ENCODE measurements at regions not wholly inside any gene's neighbourhood (a gene's known extent, or its start where the extent isn't known, plus 50 kb on each side); places are given as distances from the start of the nearest gene placed in this dataset.
"Not testable (repeated sequence)": the region's sequence is repeated elsewhere in the genome, so short reads cannot be mapped to it uniquely, and the experiment has no call there.

DNA sequence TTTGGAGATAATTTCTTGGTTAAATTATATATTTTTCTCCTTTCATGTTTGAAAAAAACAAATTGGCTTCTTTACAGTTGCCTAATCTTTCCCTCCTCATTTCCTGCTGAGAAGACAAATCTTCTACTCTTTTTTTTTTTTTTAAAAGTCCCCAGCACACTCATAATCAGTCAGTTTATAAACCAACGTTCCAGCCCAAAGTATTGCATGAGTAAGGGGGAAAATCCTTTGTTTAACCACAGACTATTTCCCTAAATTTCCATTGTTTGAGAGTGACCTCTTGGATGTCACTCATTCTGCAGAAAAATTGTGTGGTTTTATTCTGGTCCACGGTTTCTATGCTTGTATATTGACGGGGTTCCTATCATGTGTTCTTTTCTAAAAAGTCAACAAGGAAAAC, 55.1 kb upstream of the TLR4 start:
- no peak for DNase-seq (ENCODE audit: low spot score)

GRCh38 chr9:117644932-117645636, 59.1 kb upstream of the TLR4 start:
- no peak for DNase-seq (ENCODE audit: low spot score)

GRCh38 chr9:117644133-117644931, 59.9 kb upstream of the TLR4 start:
- DNase-seq (ENCODE audit: low spot score), result peak; percentile 64

DNA sequence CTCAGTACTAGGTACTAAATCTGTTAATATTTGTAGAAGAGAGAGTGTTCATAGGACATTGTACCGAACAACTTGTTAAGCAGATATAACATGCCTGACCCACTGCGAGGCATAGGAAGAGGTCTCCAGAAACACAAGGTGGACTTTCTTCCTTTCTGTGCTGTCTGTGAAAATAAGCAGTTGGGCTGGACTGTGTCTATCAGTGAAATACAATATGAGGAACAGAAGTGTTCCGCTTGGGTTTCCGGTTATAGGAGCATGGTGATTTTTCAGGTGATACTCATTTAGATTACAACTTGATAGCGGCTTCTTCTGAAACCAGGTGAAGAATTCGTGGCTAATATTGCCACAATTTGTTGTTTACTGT, 60.9 kb upstream of the TLR4 start:
- DNase-seq (ENCODE audit: low spot score), result no peak

- DNase-seq (ENCODE audit: low spot score), result not testable (repeated sequence)
Observed at GRCh38 chr9:117642571-117643287, 61.5 kb upstream of the TLR4 start.

DNA sequence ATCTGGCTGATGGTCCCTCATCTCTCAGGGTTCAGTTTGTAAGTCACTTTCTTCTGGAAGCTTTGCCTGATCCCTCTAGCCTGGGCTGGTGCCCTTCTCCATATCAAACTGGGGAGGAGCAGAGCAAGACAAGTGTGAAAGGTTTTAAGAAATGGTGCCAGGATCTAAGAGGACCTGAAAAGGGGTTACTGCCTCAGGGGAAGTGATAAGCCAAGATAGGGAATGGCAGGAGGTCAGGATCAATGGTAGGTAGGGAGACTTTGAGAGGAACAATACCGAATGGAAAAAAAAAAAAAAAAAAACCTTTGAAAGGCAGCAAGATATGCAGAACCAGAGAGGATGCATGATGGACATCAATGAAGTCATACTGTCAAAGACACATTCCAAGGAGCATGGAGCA, 67.5 kb upstream of the TLR4 start:
- DNase-seq (ENCODE audit: low spot score), result no peak

GRCh38 chr9:117625154-117625553, 79.0 kb upstream of the TLR4 start:
- DNase-seq (ENCODE audit: low spot score), result no peak

GRCh38 chr9:117624106-117624505, 80.1 kb upstream of the TLR4 start:
- no peak for DNase-seq (ENCODE audit: low spot score)

DNA sequence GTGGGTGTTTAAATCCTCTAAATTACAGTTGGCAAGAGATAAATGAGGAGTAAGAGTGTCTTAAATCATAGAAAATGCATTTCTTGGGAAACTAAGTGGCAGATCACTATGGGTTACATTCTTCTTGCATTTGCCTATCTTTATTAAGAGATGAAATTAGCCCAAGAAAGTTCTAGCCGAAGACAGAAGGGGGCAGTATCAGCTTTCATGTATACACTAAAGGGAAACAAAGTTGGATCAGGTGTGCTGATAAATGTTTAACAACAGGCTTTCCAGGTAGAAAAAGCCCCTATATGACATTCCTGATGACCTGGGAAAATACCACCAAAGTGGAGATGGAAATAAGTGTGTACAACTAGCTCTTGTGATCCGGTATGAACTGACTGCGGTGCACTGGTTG, 81.9 kb upstream of the TLR4 start:
- no peak for DNase-seq (ENCODE audit: low spot score)

DNA sequence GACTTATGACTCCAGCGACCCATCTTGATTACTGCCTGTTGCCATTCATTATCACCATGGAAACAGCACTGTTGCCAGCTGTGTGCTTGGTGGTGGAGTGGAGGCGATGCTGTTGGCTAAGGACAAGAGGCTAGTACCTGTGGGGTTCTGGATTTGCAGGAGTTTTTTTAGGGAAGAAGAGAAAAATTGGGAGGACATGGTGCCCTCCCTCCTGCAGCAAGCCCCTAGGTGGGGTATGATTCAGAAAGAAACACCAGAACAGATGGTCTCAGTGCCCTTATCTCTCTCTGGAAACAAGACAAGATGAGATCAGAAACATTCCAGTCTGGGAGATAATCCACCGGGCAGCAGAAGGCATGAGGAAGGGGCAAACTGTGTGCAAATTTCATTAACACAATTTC, 87.8 kb upstream of the TLR4 start:
- no peak for DNase-seq (ENCODE audit: low spot score)

- no peak for DNase-seq (ENCODE audit: low spot score)
Observed at GRCh38 chr9:117612317-117612716, 91.9 kb upstream of the TLR4 start.

DNA sequence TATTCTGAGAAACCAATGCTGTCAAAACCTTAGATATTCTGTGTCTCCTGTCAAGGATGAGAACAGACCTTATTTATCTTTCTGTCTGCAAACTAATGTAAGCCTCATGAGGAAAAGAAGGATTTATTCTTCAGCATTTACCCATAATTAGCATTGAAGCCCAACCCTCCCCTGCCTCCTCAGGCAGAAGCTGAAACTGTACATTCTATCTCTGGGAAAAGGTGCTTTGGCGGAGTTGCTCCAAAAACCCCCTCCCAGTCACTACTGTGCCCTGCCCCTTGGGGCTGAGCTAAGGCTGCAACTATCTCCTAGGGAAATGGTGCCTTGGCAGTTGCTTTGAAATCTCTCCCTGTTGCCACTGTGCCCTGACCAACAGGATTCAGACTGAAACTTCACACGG, 106.2 kb upstream of the TLR4 start:
- no peak for DNase-seq (ENCODE audit: low spot score)

DNA sequence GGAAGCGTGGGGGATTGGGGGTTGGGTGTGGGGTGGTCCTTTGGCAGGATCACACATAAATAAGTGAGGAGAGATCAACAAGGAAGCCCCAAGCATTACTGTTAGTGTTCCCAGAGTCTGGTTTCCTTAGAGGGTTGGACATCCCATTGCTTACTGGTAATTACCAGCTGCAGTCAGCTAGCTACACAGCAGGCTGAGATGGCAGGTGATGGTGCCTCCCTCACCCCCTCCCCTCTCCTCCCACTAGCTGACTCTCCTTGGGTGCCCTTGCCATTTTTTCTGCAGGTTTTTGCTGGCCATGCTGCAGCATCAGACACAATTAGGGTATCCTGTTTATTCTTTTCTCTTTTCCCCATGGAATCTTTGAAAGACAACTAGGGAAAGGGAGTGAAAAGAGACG, 107.5 kb upstream of the TLR4 start:
- DNase-seq (ENCODE audit: low spot score), result no peak

DNA sequence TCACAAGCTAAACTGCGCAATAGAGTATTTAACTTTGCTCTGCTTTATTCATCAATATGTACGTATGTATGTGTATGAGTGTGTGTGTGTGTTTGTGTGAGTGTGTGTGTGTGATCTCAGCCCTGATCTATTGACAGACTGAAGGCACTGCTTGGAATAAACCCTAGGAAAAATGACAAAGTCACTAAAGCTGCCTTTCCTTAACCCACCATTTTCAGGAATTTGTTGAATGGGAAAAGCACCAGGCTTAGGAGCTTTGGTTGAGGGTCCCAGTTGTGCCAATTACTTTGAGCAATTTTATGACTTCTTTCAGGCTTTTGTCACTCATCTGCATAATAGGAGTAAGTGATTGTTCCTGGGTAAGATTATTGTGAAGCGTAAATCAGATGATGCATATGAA, 108.6 kb upstream of the TLR4 start:
- DNase-seq (ENCODE audit: low spot score), result no peak

- no peak for DNase-seq (ENCODE audit: low spot score)
Observed at GRCh38 chr9:117587263-117587662, 116.9 kb upstream of the TLR4 start.

DNA sequence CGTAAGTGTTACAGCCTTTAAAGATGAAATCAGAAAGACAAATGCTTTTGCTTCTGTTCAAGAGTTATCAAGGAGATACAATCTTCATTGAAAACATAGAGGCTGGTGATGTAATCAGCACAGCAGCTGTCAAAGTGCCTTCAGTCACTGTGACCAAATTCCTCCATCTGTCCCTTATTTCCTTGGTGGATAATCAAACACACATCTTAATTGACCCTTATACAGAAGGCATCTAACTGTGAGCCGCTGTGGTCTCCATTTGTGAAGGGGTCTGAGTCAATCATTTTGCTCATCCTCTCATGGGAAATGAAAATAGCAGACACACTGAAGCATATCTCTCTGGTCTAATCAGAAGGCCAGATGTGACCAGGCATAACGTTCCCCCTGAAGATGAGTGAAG, 130.1 kb upstream of the TLR4 start:
- no peak for DNase-seq (ENCODE audit: low spot score)

DNA sequence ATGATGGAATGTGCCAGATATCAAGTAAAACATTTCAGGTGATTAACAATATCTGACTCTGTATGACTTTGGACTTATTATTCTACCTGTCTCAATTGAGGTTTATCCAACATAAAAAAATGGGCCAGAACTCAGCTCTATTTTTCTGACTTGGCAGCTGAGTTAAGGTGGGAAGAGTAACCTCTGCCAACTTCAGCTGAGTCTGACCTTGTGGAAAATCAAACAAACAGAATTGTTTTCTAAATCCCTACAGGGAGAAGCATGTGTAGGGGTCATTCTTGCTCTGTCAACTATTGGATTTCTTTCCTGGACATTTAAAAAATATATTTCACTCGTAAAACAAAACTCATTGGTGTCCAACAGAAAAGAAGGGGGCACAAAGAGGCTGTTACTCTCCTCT, 139.4 kb upstream of the TLR4 start:
- no peak for DNase-seq (ENCODE audit: low spot score)

DNA sequence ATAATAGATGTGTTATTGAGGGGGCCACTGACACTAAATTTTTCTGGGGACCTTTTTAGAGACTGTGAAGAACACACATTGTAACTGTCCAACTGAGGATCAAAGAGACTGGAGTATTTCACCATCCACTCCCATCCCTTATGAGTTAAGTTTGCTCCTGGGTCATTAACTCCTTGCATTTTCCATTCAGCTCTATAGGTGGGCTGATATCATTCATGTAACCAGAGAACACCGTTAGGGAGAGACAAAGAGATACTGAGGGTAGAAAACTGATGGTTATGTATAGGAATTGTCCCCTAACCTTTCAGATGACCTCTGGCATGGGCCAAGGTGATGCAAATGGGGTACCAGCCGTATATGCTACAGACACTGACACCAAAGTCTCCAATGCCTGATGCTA, 142.4 kb upstream of the TLR4 start:
- DNase-seq (ENCODE audit: low spot score), result no peak

DNA sequence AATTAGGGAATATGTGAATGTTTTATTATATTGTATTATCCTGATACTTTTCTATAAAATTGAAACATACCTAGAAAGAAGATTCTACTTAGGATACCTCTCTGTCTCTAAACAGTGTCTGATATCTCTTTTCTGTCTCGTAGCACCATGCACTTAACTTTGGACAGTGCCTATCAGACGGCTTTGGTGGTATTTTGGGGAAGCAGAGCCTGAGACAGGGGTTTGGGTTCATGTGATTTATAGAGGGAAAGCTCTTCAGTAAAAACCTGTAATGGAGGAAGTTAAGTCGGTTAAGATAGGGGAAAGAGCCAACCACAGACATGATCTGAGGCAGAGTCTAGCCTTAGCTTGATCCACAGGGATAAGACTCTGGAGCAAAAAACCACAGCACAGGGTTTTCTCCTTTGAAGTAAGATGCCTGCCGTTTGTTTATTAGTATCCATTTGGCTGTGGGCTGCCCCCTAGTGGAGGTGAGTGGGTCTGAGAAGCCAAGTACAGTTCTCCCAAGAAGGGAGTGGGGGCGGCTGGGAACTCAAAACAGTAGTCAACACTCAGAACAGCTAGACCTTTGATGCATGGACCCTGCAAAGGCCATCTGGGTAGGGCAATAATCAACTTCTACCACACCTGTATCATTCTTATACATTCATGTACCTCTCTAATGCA, 141.2 kb upstream of the ASTN2 start:
- DNase-seq (ENCODE audit: low spot score), result peak; percentile 22

- DNase-seq (ENCODE audit: low spot score), result no peak
Observed at GRCh38 chr9:117552811-117553210, 138.0 kb upstream of the ASTN2 start.

DNA sequence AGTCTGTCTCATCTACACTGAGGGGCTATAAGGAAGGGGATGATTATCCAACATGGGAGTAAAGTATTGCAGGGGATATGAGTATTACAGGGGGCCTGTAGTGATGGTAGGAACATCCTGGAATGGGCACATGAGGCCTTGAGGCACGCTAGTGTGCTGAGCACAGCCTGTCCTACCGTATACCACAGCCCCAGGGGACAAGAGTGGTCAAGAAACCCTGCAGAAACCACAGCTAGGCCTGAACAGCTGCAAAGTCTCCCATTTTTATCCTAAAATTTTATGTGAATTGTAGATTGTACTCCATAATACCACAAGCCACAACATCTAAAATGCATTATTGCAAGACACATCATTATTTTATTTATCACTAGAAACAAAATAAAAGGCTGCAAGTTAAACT, 136.3 kb upstream of the ASTN2 start:
- no peak for DNase-seq (ENCODE audit: low spot score)

GRCh38 chr9:117549444-117549843, 134.6 kb upstream of the ASTN2 start:
- DNase-seq (ENCODE audit: low spot score), result no peak

DNA sequence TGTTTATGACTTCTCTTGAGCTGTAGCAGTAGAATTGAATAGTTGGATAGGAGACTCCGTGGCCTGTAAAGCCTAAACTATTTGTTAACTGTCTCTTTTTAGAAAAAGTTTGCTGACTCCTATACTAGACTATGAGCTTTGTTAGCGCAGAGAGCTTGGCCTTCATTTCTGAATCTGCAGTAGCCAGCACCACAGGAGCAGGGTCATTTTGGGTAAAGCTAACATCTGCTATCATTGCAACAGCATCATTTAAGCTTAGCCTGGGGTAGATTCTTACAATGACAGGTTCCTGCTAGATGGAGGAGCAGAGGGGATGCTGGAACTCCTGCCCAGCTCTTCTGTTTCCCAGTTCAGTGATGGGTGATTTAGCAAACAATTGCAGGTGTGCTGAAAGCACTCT, 133.7 kb upstream of the ASTN2 start:
- no peak for DNase-seq (ENCODE audit: low spot score)

Measured in LoVo (cell line).